H1 (cell line): ENCODE measurements at regions not wholly inside any gene's neighbourhood (a gene's known extent, or its start where the extent isn't known, plus 50 kb on each side); places are given as distances from the start of the nearest gene placed in this dataset.

ENCODE experiments used
- CTCF ChIA-PET: fragments of 300-600 bp; sonication (Branson Sonifier 250); formaldehyde crosslinking; loops from one replicate; lab custom pipeline; 2021; ENCODE audit not compliant: partially characterized antibody; lab: Charles Lee
- POLR2A ChIA-PET: fragments of 300-600 bp; sonication (Branson Sonifier 250); formaldehyde crosslinking; loops from one replicate; lab custom pipeline; 2021; ENCODE audit warnings: inconsistent platforms; ENCODE audit not compliant: partially characterized antibody; lab: Charles Lee
- DNase-seq, 2 experiments: peaks; one replicate each; pipeline versions ENCODE4 v3.0.0 to v3.0.0-alpha.2; 2010 to 2022; ENCODE audit warnings: low spot score in 2 of 2, low read depth in 1 of 2, mixed read lengths in 1 of 2
- FAIRE-seq: peaks from 2 replicates; lab custom pipeline; 2011; peaks lifted over from hg19 to GRCh38; lab: Jason Lieb, UNC
- H2AFZ ChIP-seq: 2 replicates; pipeline ENCODE4 v1.8.1; 2012; ENCODE audit warnings: low read length, inconsistent platforms
- H2AK5ac ChIP-seq: 2 replicates; pipeline ENCODE4 v1.6.1; 2013; ENCODE audit warnings: low read depth, low read length
- H2BK120ac ChIP-seq: replicated peaks from 2 replicates; pipeline ENCODE3; 2013; ENCODE audit warnings: low read depth, low read length, inconsistent platforms
- H2BK12ac ChIP-seq: 2 replicates; pipeline ENCODE4 v1.6.1; 2013; ENCODE audit warnings: low read depth, low read length
- H2BK15ac ChIP-seq: 2 replicates; pipeline ENCODE4 v1.6.1; 2013; ENCODE audit warnings: low read length
- H2BK20ac ChIP-seq: 2 replicates; pipeline ENCODE4 v1.6.1; 2013; ENCODE audit warnings: low read length
- H2BK5ac ChIP-seq: 2 replicates; pipeline ENCODE4 v1.6.1; 2013; ENCODE audit warnings: low read depth, low read length
- H3K14ac ChIP-seq: 2 replicates; pipeline ENCODE4 v1.6.1; 2013; ENCODE audit warnings: inconsistent platforms; ENCODE audit not compliant: insufficient read length
- H3K18ac ChIP-seq: 2 replicates; pipeline ENCODE4 v1.6.1; 2013; ENCODE audit warnings: low read length; ENCODE audit errors: extremely low read depth
- H3K23ac ChIP-seq: 2 replicates; pipeline ENCODE4 v1.6.1; 2013; ENCODE audit warnings: inconsistent platforms; ENCODE audit not compliant: insufficient read length
- H3K23me2 ChIP-seq: 2 replicates; pipeline ENCODE4 v1.6.1; 2013; ENCODE audit warnings: low read depth, low read length
- H3K27ac ChIP-seq: 2 replicates; pipeline ENCODE4 v1.6.1; 2011; ENCODE audit warnings: low read depth, low read length, inconsistent platforms
- H3K27me3 ChIP-seq, 4 experiments: replicated peaks in 1 of 4; 1 replicate in 1 of 4; 2 replicates in 3 of 4; pipeline versions ENCODE4 v1.6.1 to v1.8.1; 2011 to 2013; ENCODE audit warnings: low read length in 3 of 4, mild to moderate bottlenecking in 3 of 4, inconsistent platforms in 2 of 4, mixed read lengths in 2 of 4, moderate library complexity in 1 of 4; ENCODE audit not compliant: control insufficient read depth in 3 of 4, insufficient read depth in 3 of 4; ENCODE audit errors: extremely low read depth in 1 of 4
- H3K36me3 ChIP-seq, 4 experiments: 2 replicates each; pipeline versions ENCODE4 v1.6.1 to v1.8.1; 2011 to 2013; ENCODE audit warnings: mild to moderate bottlenecking in 4 of 4, low read length in 3 of 4, moderate library complexity in 2 of 4, control low read depth in 1 of 4, inconsistent platforms in 1 of 4; ENCODE audit not compliant: insufficient read depth in 4 of 4, control insufficient read depth in 2 of 4
- H3K4ac ChIP-seq: replicated peaks from 2 replicates; pipeline ENCODE3; 2013; ENCODE audit warnings: low read length, low read depth, mixed read lengths, inconsistent platforms; ENCODE audit not compliant: insufficient read length
- H3K4me1 ChIP-seq, 4 experiments: replicated peaks in 1 of 4; 1 replicate in 1 of 4; 2 replicates in 3 of 4; pipeline versions ENCODE4 v1.6.1 to v1.8.1; 2011 to 2013; ENCODE audit warnings: low read length in 3 of 4, inconsistent platforms in 2 of 4, mixed read lengths in 1 of 4; ENCODE audit not compliant: insufficient read depth in 4 of 4, control insufficient read depth in 3 of 4
- H3K4me2 ChIP-seq, 2 experiments: 2 replicates each; pipeline versions ENCODE4 v1.6.1 to v1.8.1; 2011 to 2013; ENCODE audit warnings: low read depth in 2 of 2, low read length in 2 of 2, control low read depth in 1 of 2, inconsistent platforms in 1 of 2, mild to moderate bottlenecking in 1 of 2; ENCODE audit not compliant: insufficient read depth in 1 of 2
- H3K4me3 ChIP-seq, 4 experiments: fragments of 200-600, 300-600 bp in 1 of 4; sonication (generic), shearing (Covaris generic), sonication (Bioruptor Twin) in 1 of 4; 2 replicates each; pipeline versions ENCODE4 v1.5.1 to v1.8.1; 2011 to 2016; ENCODE audit warnings: low read length in 4 of 4, low read depth in 3 of 4, control low read depth in 2 of 4, inconsistent platforms in 2 of 4, mild to moderate bottlenecking in 2 of 4, mixed read lengths in 1 of 4, moderate library complexity in 1 of 4; ENCODE audit not compliant: insufficient read depth in 2 of 4; ENCODE audit errors: extremely low read depth in 1 of 4
- H3K56ac ChIP-seq: replicated peaks from 2 replicates; pipeline ENCODE3; 2013; ENCODE audit warnings: low read depth, mild to moderate bottlenecking, mixed read lengths, low read length, inconsistent platforms; ENCODE audit not compliant: insufficient read length
- H3K79me1 ChIP-seq: 2 replicates; pipeline ENCODE4 v1.6.1; 2013; ENCODE audit warnings: low read depth, low read length, control low read depth
- H3K79me2 ChIP-seq, 2 experiments: 2 replicates each; pipeline versions ENCODE4 v1.6.1 to v1.8.1; 2012 to 2013; ENCODE audit warnings: low read length in 2 of 2, mild to moderate bottlenecking in 2 of 2, inconsistent platforms in 1 of 2; ENCODE audit not compliant: insufficient read depth in 2 of 2, control insufficient read depth in 1 of 2
- H3K9ac ChIP-seq, 4 experiments: replicated peaks in 1 of 4; 1 replicate in 1 of 4; 2 replicates in 3 of 4; pipeline versions ENCODE4 v1.6.1 to v1.8.1; 2011 to 2013; ENCODE audit warnings: low read depth in 3 of 4, low read length in 3 of 4, control low read depth in 2 of 4, mild to moderate bottlenecking in 2 of 4, moderate library complexity in 2 of 4, inconsistent platforms in 1 of 4; ENCODE audit errors: extremely low read depth in 1 of 4
- H3K9me3 ChIP-seq, 2 experiments: 2 replicates each; pipeline versions ENCODE4 v1.6.1 to v1.8.1; 2012 to 2013; ENCODE audit warnings: mild to moderate bottlenecking in 2 of 2, moderate library complexity in 2 of 2, control low read depth in 1 of 2, inconsistent platforms in 1 of 2, low read depth in 1 of 2, low read length in 1 of 2, mixed read lengths in 1 of 2; ENCODE audit not compliant: insufficient read depth in 2 of 2
- H4K20me1 ChIP-seq, 2 experiments: replicated peaks in 1 of 2; 2 replicates each; pipeline versions ENCODE3 to v1.8.1; 2011 to 2013; ENCODE audit warnings: inconsistent platforms in 2 of 2, low read length in 2 of 2, mild to moderate bottlenecking in 1 of 2; ENCODE audit not compliant: insufficient read depth in 2 of 2, control insufficient read depth in 1 of 2
- H4K5ac ChIP-seq: 2 replicates; pipeline ENCODE4 v1.6.1; 2013; ENCODE audit warnings: low read length, low read depth, mixed read lengths, inconsistent platforms; ENCODE audit not compliant: insufficient read length
- H4K8ac ChIP-seq: 2 replicates; pipeline ENCODE4 v1.8.0; 2013; ENCODE audit warnings: mild to moderate bottlenecking, moderate library complexity, low read length, inconsistent platforms; ENCODE audit not compliant: insufficient read depth; ENCODE audit errors: extremely low read depth
- H4K91ac ChIP-seq: replicated peaks from 2 replicates; pipeline ENCODE3; 2013; ENCODE audit warnings: low read length, mixed read lengths, inconsistent platforms; ENCODE audit not compliant: insufficient read length
- BCL11A ChIP-seq, 2 experiments: IDR thresholded peaks; one replicate each; pipeline ENCODE4 v1.6.1; 2011; ENCODE audit warnings: low read depth in 2 of 2, low read length in 2 of 2, mild to moderate bottlenecking in 2 of 2
- CBX5 ChIP-seq: fragments of 300-800, 300-1000 bp; sonication (generic); IDR thresholded peaks from 2 replicates; pipeline ENCODE4 v1.7.1; 2016; ENCODE audit warnings: antibody characterized with exemption, low read length, low read depth
- CHD2 ChIP-seq: IDR thresholded peaks from 2 replicates; pipeline ENCODE4 v1.6.1; 2012; ENCODE audit warnings: low read length, improper control_type of control experiment
- GTF2F1 ChIP-seq: IDR thresholded peaks from 2 replicates; pipeline ENCODE4 v1.6.1; 2012; ENCODE audit warnings: low read depth, low read length, improper control_type of control experiment, borderline replicate concordance
- JUND ChIP-seq: IDR thresholded peaks from 2 replicates; pipeline ENCODE4 v1.6.1; 2011; ENCODE audit warnings: mild to moderate bottlenecking, improper control_type of control experiment, low read length
- RXRA ChIP-seq: IDR thresholded peaks from 2 replicates; pipeline ENCODE4 v1.6.1; 2011; ENCODE audit warnings: low read depth, mild to moderate bottlenecking, low read length, moderate library complexity; ENCODE audit not compliant: insufficient read depth
- SIN3A ChIP-seq, 2 experiments: IDR thresholded peaks in 1 of 2; conservative IDR thresholded peaks in 1 of 2; 2 replicates each; pipeline ENCODE4 v1.6.1; 2011 to 2012; ENCODE audit warnings: low read length in 2 of 2, improper control_type of control experiment in 1 of 2, low read depth in 1 of 2, mild to moderate bottlenecking in 1 of 2
- SUZ12 ChIP-seq: fragments of 200-600 bp; sonication (generic); IDR thresholded peaks from 2 replicates; pipeline ENCODE4 v1.6.1; 2012; ENCODE audit warnings: mild to moderate bottlenecking, inconsistent platforms, low read length, moderate library complexity, mixed read lengths
- WGBS, 2 experiments: shearing (Covaris generic) in 1 of 2; methylation state at CpG; one replicate each; pipeline versions ENCODE4 v1.1.6 to v1.1.7; 2013 to 2015; ENCODE audit warnings: low lambda C conversion rate in 2 of 2, mixed read lengths in 2 of 2, inconsistent platforms in 1 of 2, low coverage in 1 of 2, missing lambda C conversion rate in 1 of 2; ENCODE audit not compliant: insufficient replicate concordance in 2 of 2, insufficient coverage in 1 of 2, insufficient read length in 1 of 2; ENCODE audit errors: extremely low coverage in 1 of 2, missing lambda C conversion rate in 1 of 2; 5-methylcytosine and 5-hydroxymethylcytosine counted together
- TF ChIP-seq, protein P1 (sequence below), 3 experiments: IDR thresholded peaks; 1 replicate in 2 of 3; 2 replicates in 1 of 3; pipeline versions ENCODE4 v1.5.1 to v1.6.1; 2011; ENCODE audit warnings: low read length in 3 of 3, mild to moderate bottlenecking in 3 of 3, inconsistent platforms in 2 of 3, low read depth in 1 of 3, moderate library complexity in 1 of 3; ENCODE audit not compliant: insufficient read depth in 1 of 3; ENCODE audit errors: control extremely low read depth in 1 of 3

DNA sequence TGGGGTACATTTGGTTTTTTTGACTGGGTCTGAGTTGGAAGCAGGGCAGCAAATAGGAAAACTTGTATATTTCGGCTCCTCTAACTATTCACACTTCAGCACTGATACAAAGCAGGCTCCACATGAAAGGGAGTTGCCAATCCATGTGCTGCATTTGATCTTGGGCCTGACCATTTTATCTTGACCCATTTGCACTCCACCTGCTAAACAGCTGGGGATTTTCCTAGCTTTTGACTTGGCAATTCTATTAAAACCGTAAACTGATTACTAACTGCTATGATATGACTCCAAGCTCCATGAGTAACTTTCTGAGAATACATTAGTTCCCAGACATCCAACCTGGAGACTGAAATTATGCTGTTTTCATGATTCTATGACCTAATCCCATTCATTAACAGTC lies 797.1 kb downstream of the BCL11B start:
- H2BK20ac ChIP-seq: no peak overlapping the region
- H4K8ac ChIP-seq: no peak overlapping the region
- no peak overlapping the region for H2BK12ac ChIP-seq
- H2AFZ ChIP-seq: no peak overlapping the region
- H4K91ac ChIP-seq: no peak overlapping the region
- no peak overlapping the region for H2AK5ac ChIP-seq
- H3K4me2 ChIP-seq: no peak overlapping the region
- ChIA-PET POLR2A (no interaction called here), CTCF (no interaction called here)
- H3K4me1 ChIP-seq: no peaks in the 10 kb centered on the region
- FAIRE-seq: no peak
- no peaks in the 10 kb centered on the region for H3K36me3 ChIP-seq
- no peak overlapping the region for H3K18ac ChIP-seq
- H3K4me3 ChIP-seq: no peak overlapping the region
- no peaks in the 10 kb centered on the region for H3K79me2 ChIP-seq
- no peaks in the 10 kb centered on the region for H3K23me2 ChIP-seq
- no peak for DNase-seq
- no peak overlapping the region for H3K9ac ChIP-seq
- H2BK5ac ChIP-seq: no peak overlapping the region
- H3K79me1 ChIP-seq: no peaks in the 10 kb centered on the region
- no peak overlapping the region for H2BK120ac ChIP-seq
- H3K9me3 ChIP-seq: peaks cover 0 to 6% of the 10 kb centered on the region in 2 experiments; a peak in 1 of 4 replicates
- H4K5ac ChIP-seq: no peak overlapping the region
- H3K27ac ChIP-seq: no peak overlapping the region
- H3K4ac ChIP-seq: no peak overlapping the region
- H3K27me3 ChIP-seq: no peaks in the 10 kb centered on the region
- H2BK15ac ChIP-seq: no peak overlapping the region
- H3K56ac ChIP-seq: no peak overlapping the region
- H3K23ac ChIP-seq: no peak overlapping the region
- H3K14ac ChIP-seq: no peak overlapping the region
- 95% methylated on average over 2 of the region's 2 CpGs; no CpG with 5 or more reads in 1 of the 2 experiments for WGBS, 2 experiments
- H4K20me1 ChIP-seq: no peaks in the 10 kb centered on the region
- TF ChIP-seq CBX5: no peak
- TF ChIP-seq CHD2: no peak
- no peak for TF ChIP-seq RXRA
- TF ChIP-seq SIN3A (conservative IDR thresholded peaks at IDR 0.05 in 1 of 2, IDR thresholded peaks at IDR 0.05 in 1 of 2; ENCODE audit: low read depth in 1 of 2, low read length in 2 of 2): no peak
- TF ChIP-seq SUZ12: no peak
- no peak for TF ChIP-seq GTF2F1
- TF ChIP-seq, protein P1, sequence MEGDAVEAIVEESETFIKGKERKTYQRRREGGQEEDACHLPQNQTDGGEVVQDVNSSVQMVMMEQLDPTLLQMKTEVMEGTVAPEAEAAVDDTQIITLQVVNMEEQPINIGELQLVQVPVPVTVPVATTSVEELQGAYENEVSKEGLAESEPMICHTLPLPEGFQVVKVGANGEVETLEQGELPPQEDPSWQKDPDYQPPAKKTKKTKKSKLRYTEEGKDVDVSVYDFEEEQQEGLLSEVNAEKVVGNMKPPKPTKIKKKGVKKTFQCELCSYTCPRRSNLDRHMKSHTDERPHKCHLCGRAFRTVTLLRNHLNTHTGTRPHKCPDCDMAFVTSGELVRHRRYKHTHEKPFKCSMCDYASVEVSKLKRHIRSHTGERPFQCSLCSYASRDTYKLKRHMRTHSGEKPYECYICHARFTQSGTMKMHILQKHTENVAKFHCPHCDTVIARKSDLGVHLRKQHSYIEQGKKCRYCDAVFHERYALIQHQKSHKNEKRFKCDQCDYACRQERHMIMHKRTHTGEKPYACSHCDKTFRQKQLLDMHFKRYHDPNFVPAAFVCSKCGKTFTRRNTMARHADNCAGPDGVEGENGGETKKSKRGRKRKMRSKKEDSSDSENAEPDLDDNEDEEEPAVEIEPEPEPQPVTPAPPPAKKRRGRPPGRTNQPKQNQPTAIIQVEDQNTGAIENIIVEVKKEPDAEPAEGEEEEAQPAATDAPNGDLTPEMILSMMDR (IDR thresholded peaks at IDR 0.05; ENCODE audit: control extremely low read depth in 1 of 3, insufficient read depth in 1 of 3, low read depth in 1 of 3, low read length in 3 of 3): no peak
- no peak for TF ChIP-seq JUND
- TF ChIP-seq BCL11A (IDR thresholded peaks at IDR 0.05; ENCODE audit: low read depth in 2 of 2, low read length in 2 of 2): no peak
